ENCODE measurements at regions not wholly inside any gene's neighbourhood (a gene's known extent, or its start where the extent isn't known, plus 50 kb on each side); places are given as distances from the start of the nearest gene placed in this dataset.
"Not testable (repeated sequence)": the region's sequence is repeated elsewhere in the genome, so short reads cannot be mapped to it uniquely, and the experiment has no call there.

GRCh38 chr20:12112665-12113064 is 195.0 kb downstream of the BTBD3 start:
- no peak for DNase-seq
- Histone ChIP-seq H3K27me3 (replicated peaks in 2 of 5; ENCODE audit: control insufficient read depth in 4 of 5, insufficient read depth in 5 of 5, low read length in 4 of 5) (no peaks in the 10 kb centered on the region), H3K9me3 (ENCODE audit: control extremely low read depth in 1 of 5, control insufficient read depth in 4 of 5, insufficient read depth in 2 of 5, low read depth in 1 of 5, low read length in 4 of 5) (peaks cover 0 to 4% (median 0%) of the 10 kb centered on the region in 5 experiments), H3K4me1 (ENCODE audit: control extremely low read depth in 1 of 4, control insufficient read depth in 4 of 4, insufficient read depth in 4 of 4, low read length in 3 of 4) (peaks cover 0 to 18% (median 6%) of the 10 kb centered on the region in 4 experiments), H3K27ac (ENCODE audit: insufficient read depth in 1 of 2, low read depth in 1 of 2, low read length in 2 of 2, poor library complexity in 1 of 2, severe bottlenecking in 2 of 2) (no peak overlapping the region), H3K36me3 (ENCODE audit: control insufficient read depth in 4 of 4, insufficient read depth in 4 of 4, low read length in 3 of 4) (no peaks in the 10 kb centered on the region), H3K4me3 (ENCODE audit: control insufficient read depth in 1 of 7, extremely low read depth in 1 of 7, insufficient read depth in 4 of 7, low read depth in 2 of 7, low read length in 6 of 7) (no peak overlapping the region)
- ChIA-PET POLR2A (no interaction called here), CTCF (interaction anchor here (0.7 to 1.0 kb wide), 3 partner anchors 20 to 103 kb away, joined by 3 read pairs; no protein-coding TSS in a partner anchor)
- WGBS (ENCODE audit: insufficient coverage) = 95% methylated on average over 2 of the region's 2 CpGs

DNA sequence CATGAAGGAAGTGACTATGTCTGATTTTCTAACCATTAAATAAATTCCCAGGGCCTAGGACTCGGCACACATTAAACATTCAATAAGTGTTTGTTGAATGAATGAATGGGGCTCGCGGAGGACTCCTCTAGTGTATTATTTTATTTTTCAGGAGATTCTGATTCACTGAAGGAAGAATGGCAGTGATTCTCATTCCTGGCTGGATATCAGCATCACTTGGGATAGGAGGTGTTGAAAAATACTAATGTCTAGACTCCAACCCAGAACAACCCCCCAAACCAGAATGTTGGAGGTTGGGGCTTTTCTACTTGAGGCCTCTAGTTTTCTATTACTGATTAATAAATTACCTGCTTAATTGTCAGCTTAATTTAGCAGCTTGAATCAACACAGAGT is 195.4 kb downstream of the BTBD3 start:
- Histone ChIP-seq H3K4me1 (ENCODE audit: control extremely low read depth in 1 of 4, control insufficient read depth in 4 of 4, insufficient read depth in 4 of 4, low read length in 3 of 4) (peaks cover 0 to 18% (median 6%) of the 10 kb centered on the region in 4 experiments), H3K4me3 (ENCODE audit: control insufficient read depth in 1 of 7, extremely low read depth in 1 of 7, insufficient read depth in 4 of 7, low read depth in 2 of 7, low read length in 6 of 7) (no peak overlapping the region), H3K27ac (ENCODE audit: insufficient read depth in 1 of 2, low read depth in 1 of 2, low read length in 2 of 2, poor library complexity in 1 of 2, severe bottlenecking in 2 of 2) (no peak overlapping the region), H3K27me3 (replicated peaks in 2 of 5; ENCODE audit: control insufficient read depth in 4 of 5, insufficient read depth in 5 of 5, low read length in 4 of 5) (no peaks in the 10 kb centered on the region), H3K36me3 (ENCODE audit: control insufficient read depth in 4 of 4, insufficient read depth in 4 of 4, low read length in 3 of 4) (no peaks in the 10 kb centered on the region), H3K9me3 (ENCODE audit: control extremely low read depth in 1 of 5, control insufficient read depth in 4 of 5, insufficient read depth in 2 of 5, low read depth in 1 of 5, low read length in 4 of 5) (peaks cover 0 to 2% (median 0%) of the 10 kb centered on the region in 5 experiments)
- DNase-seq = no peak
- POLR2A ChIA-PET = no interaction called here
- CTCF ChIA-PET = interaction anchor here (0.7 to 1.0 kb wide), 2 partner anchors 20 to 103 kb away, joined by 3 read pairs; no protein-coding TSS in a partner anchor
- no CpG with 5 or more reads among the region's 3 CpGs for WGBS (ENCODE audit: insufficient coverage)

DNA sequence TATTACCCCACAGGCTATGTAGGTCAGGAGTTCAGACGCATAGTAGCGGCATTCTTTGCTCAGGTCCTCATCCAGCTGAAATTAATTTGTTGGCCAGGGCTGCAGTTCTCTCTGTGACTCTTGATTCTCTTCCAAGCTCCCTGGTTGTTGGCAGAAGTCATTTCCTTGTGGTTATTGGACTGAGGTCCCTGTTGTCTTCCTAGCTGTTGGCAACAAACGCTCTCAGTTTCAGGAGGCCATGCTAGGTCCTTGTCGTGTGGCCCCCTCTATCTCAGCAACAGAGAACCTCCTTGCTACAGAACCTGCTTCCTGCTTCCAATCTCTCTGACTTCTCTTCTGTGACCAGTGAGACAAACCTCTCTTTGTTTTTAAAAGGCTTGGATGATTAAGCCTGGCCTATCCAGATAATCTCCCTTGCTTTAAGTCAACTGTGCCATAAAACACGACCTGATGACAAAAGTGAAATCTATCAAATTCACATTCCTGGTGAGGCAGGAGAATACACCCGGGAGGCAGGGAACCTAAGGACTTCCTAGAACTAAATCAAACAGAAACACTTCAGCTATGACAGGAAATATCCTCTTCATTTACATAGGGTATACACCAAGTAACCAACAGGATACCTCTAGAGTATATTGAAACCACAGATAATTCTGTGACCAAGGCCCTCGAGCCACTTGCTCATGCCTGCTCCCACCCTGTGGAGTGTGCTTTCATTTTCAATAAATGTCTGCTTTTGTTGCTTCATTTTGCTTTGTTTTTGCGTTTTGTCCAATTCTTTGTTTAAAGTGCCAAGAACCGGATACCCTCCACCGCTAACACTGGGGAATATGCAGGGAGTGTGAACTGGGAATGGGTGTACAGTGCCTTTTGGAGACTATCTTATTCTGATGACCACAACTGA is 196.0 kb downstream of the BTBD3 start:
- WGBS (ENCODE audit: insufficient coverage) = 84% methylated on average over 8 of the region's 10 CpGs
- ChIA-PET CTCF (interaction anchor here (1.0 to 1.2 kb wide), 2 partner anchors 21 to 101 kb away, joined by 3 read pairs; no protein-coding TSS in a partner anchor), POLR2A (no interaction called here)
- H3K36me3 ChIP-seq (ENCODE audit: control insufficient read depth in 4 of 4, insufficient read depth in 4 of 4, low read length in 3 of 4) = no peaks in the 10 kb centered on the region
- H3K27ac ChIP-seq (ENCODE audit: insufficient read depth in 1 of 2, low read depth in 1 of 2, low read length in 2 of 2, poor library complexity in 1 of 2, severe bottlenecking in 2 of 2) = no peak overlapping the region
- H3K27me3 ChIP-seq (replicated peaks in 2 of 5; ENCODE audit: control insufficient read depth in 4 of 5, insufficient read depth in 5 of 5, low read length in 4 of 5) = no peaks in the 10 kb centered on the region
- peaks cover 0 to 18% (median 6%) of the 10 kb centered on the region in 4 experiments for H3K4me1 ChIP-seq (ENCODE audit: control extremely low read depth in 1 of 4, control insufficient read depth in 4 of 4, insufficient read depth in 4 of 4, low read length in 3 of 4)
- H3K4me3 ChIP-seq (ENCODE audit: control insufficient read depth in 1 of 7, extremely low read depth in 1 of 7, insufficient read depth in 4 of 7, low read depth in 2 of 7, low read length in 6 of 7) = no peak overlapping the region
- no peaks in the 10 kb centered on the region for H3K9me3 ChIP-seq (ENCODE audit: control extremely low read depth in 1 of 5, control insufficient read depth in 4 of 5, insufficient read depth in 2 of 5, low read depth in 1 of 5, low read length in 4 of 5)
- peak in 2 of 3 donors; percentile 22 to 46 for DNase-seq

DNA sequence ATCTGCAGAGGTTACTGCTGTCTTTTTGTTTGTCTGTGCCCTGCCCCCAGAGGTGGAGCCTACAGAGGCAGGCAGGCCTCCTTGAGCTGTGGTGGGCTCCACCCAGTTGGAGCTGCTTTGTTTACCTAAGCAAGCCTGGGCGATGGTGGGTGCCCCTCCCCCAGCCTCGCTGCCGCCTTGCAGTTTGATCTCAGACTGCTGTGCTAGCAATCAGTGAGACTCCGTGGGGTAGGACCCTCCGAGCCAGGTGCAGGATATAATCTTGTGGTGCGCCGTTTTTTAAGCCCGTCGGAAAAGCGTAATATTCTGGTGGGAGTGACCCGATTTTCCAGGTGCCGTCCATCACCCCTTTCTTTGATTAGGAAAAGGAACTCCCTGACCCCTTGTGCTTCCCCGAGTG is 211.4 kb downstream of the BTBD3 start:
- 83% methylated on average over 12 of the region's 13 CpGs for WGBS (ENCODE audit: insufficient coverage)
- H3K27ac ChIP-seq (ENCODE audit: insufficient read depth in 1 of 2, low read depth in 1 of 2, low read length in 2 of 2, poor library complexity in 1 of 2, severe bottlenecking in 2 of 2); DNase-seq; H3K27me3 ChIP-seq (replicated peaks in 2 of 5; ENCODE audit: control insufficient read depth in 4 of 5, insufficient read depth in 5 of 5, low read length in 4 of 5); H3K36me3 ChIP-seq (ENCODE audit: control insufficient read depth in 4 of 4, insufficient read depth in 4 of 4, low read length in 3 of 4); POLR2A ChIA-PET; H3K4me1 ChIP-seq (ENCODE audit: control extremely low read depth in 1 of 4, control insufficient read depth in 4 of 4, insufficient read depth in 4 of 4, low read length in 3 of 4); CTCF ChIA-PET; H3K4me3 ChIP-seq (ENCODE audit: control insufficient read depth in 1 of 7, extremely low read depth in 1 of 7, insufficient read depth in 4 of 7, low read depth in 2 of 7, low read length in 6 of 7); H3K9me3 ChIP-seq (ENCODE audit: control extremely low read depth in 1 of 5, control insufficient read depth in 4 of 5, insufficient read depth in 2 of 5, low read depth in 1 of 5, low read length in 4 of 5): not testable (repeated sequence)

- H3K9me3 ChIP-seq (ENCODE audit: control extremely low read depth in 1 of 5, control insufficient read depth in 4 of 5, insufficient read depth in 2 of 5, low read depth in 1 of 5, low read length in 4 of 5); H3K27me3 ChIP-seq (replicated peaks in 2 of 5; ENCODE audit: control insufficient read depth in 4 of 5, insufficient read depth in 5 of 5, low read length in 4 of 5); H3K27ac ChIP-seq (ENCODE audit: insufficient read depth in 1 of 2, low read depth in 1 of 2, low read length in 2 of 2, poor library complexity in 1 of 2, severe bottlenecking in 2 of 2); H3K4me1 ChIP-seq (ENCODE audit: control extremely low read depth in 1 of 4, control insufficient read depth in 4 of 4, insufficient read depth in 4 of 4, low read length in 3 of 4); CTCF ChIA-PET; H3K36me3 ChIP-seq (ENCODE audit: control insufficient read depth in 4 of 4, insufficient read depth in 4 of 4, low read length in 3 of 4); POLR2A ChIA-PET; H3K4me3 ChIP-seq (ENCODE audit: control insufficient read depth in 1 of 7, extremely low read depth in 1 of 7, insufficient read depth in 4 of 7, low read depth in 2 of 7, low read length in 6 of 7); DNase-seq: not testable (repeated sequence)
- WGBS (ENCODE audit: insufficient coverage) = 100% methylated on average over 6 of the region's 10 CpGs
Measured at GRCh38 chr20:12129532-12129931, 211.8 kb downstream of the BTBD3 start.

DNA sequence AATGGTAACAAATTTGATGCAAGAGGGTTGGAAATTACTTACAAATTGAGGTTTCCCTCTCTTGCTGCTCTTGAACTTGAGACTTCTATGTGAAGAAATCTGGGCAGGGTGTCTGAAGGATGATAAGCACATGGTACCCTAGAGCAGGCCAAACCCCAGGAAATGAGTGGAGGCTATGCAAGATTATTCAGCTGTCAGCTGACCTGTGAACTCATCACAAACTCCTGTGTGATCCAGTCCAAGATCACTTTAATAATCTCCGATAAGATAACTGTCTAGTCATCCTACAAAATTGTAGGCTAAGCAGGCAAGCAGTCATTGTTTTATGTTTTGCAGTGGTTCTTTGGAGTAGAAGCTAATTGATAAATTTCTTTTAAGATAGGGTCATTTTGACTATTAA is 213.1 kb downstream of the BTBD3 start:
- Histone ChIP-seq H3K4me3 (ENCODE audit: control insufficient read depth in 1 of 7, extremely low read depth in 1 of 7, insufficient read depth in 4 of 7, low read depth in 2 of 7, low read length in 6 of 7) (no peak overlapping the region), H3K9me3 (ENCODE audit: control extremely low read depth in 1 of 5, control insufficient read depth in 4 of 5, insufficient read depth in 2 of 5, low read depth in 1 of 5, low read length in 4 of 5) (no peaks in the 10 kb centered on the region), H3K4me1 (ENCODE audit: control extremely low read depth in 1 of 4, control insufficient read depth in 4 of 4, insufficient read depth in 4 of 4, low read length in 3 of 4) (no peaks in the 10 kb centered on the region), H3K36me3 (ENCODE audit: control insufficient read depth in 4 of 4, insufficient read depth in 4 of 4, low read length in 3 of 4) (no peaks in the 10 kb centered on the region), H3K27me3 (replicated peaks in 2 of 5; ENCODE audit: control insufficient read depth in 4 of 5, insufficient read depth in 5 of 5, low read length in 4 of 5) (no peaks in the 10 kb centered on the region), H3K27ac (ENCODE audit: insufficient read depth in 1 of 2, low read depth in 1 of 2, low read length in 2 of 2, poor library complexity in 1 of 2, severe bottlenecking in 2 of 2) (no peak overlapping the region)
- POLR2A ChIA-PET = no interaction called here
- DNase-seq = no peak
- CTCF ChIA-PET = no interaction called here
- WGBS (ENCODE audit: insufficient coverage) = 100% methylated on average over 1 of the region's 1 CpG

DNA sequence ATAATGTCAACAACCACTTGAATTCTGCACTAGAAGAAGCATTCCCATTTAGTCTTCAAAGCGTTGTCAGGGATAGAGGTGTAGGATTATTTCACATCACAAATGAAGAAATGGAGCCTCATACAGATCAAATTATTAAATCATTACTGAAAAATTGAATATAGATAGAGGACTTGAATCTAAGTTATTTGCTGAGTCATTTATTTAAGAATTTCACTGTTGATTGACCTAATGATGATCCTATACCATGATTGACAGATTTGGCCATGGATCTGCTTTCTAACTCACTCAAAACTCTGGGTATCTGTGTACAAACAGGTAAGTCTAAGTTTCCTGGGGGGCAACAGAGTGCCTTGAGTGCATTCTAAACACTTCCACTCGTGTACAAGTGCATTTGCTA is 215.9 kb downstream of the BTBD3 start:
- 83% methylated on average over 1 of the region's 2 CpGs for WGBS (ENCODE audit: insufficient coverage)
- no peaks in the 10 kb centered on the region for H3K27me3 ChIP-seq (replicated peaks in 2 of 5; ENCODE audit: control insufficient read depth in 4 of 5, insufficient read depth in 5 of 5, low read length in 4 of 5)
- H3K27ac ChIP-seq (ENCODE audit: insufficient read depth in 1 of 2, low read depth in 1 of 2, low read length in 2 of 2, poor library complexity in 1 of 2, severe bottlenecking in 2 of 2) = no peak overlapping the region
- no peak overlapping the region for H3K4me3 ChIP-seq (ENCODE audit: control insufficient read depth in 1 of 7, extremely low read depth in 1 of 7, insufficient read depth in 4 of 7, low read depth in 2 of 7, low read length in 6 of 7)
- no peaks in the 10 kb centered on the region for H3K4me1 ChIP-seq (ENCODE audit: control extremely low read depth in 1 of 4, control insufficient read depth in 4 of 4, insufficient read depth in 4 of 4, low read length in 3 of 4)
- ChIA-PET POLR2A (no interaction called here), CTCF (no interaction called here)
- DNase-seq = no peak
- no peaks in the 10 kb centered on the region for H3K9me3 ChIP-seq (ENCODE audit: control extremely low read depth in 1 of 5, control insufficient read depth in 4 of 5, insufficient read depth in 2 of 5, low read depth in 1 of 5, low read length in 4 of 5)
- no peaks in the 10 kb centered on the region for H3K36me3 ChIP-seq (ENCODE audit: control insufficient read depth in 4 of 4, insufficient read depth in 4 of 4, low read length in 3 of 4)
